DOHH2 (cell line): ENCODE measurements at regions not wholly inside any gene's neighbourhood (a gene's known extent, or its start where the extent isn't known, plus 50 kb on each side); places are given as distances from the start of the nearest gene placed in this dataset.

Experiments used
- H3F3A ChIP-seq: fragments of 200-600 bp; sonication (generic), shearing (Covaris generic); 2 replicates; pipeline ENCODE4 v1.6.0; 2016; ENCODE audit warnings: antibody characterized with exemption, mild to moderate bottlenecking; ENCODE audit not compliant: control insufficient read depth, insufficient read depth
- H3K27ac ChIP-seq: fragments of 200-600 bp; sonication (generic); 2 replicates; pipeline ENCODE4 v1.5.1; 2014; ENCODE audit warnings: low read depth, mild to moderate bottlenecking, low read length, moderate library complexity
- H3K27me3 ChIP-seq: fragments of 200-600 bp; sonication (generic); 2 replicates; pipeline ENCODE4 v1.6.1; 2014; ENCODE audit warnings: mild to moderate bottlenecking, low read length, mixed read lengths; ENCODE audit not compliant: control insufficient read depth
- H3K36me3 ChIP-seq: fragments of 200-600 bp; sonication (generic); 2 replicates; pipeline ENCODE4 v1.6.1; 2014; ENCODE audit warnings: mild to moderate bottlenecking, low read length, moderate library complexity, mixed read lengths; ENCODE audit not compliant: control insufficient read depth
- H3K4me1 ChIP-seq: fragments of 200-600 bp; sonication (generic); 2 replicates; pipeline ENCODE4 v1.6.1; 2014; ENCODE audit warnings: mild to moderate bottlenecking, low read length, mixed read lengths; ENCODE audit not compliant: control insufficient read depth
- H3K4me2 ChIP-seq: fragments of 200-600 bp; sonication (generic); 2 replicates; pipeline ENCODE4 v1.6.0; 2014; ENCODE audit warnings: mild to moderate bottlenecking, low read length, moderate library complexity
- H3K4me3 ChIP-seq: fragments of 200-600 bp; sonication (generic); 2 replicates; pipeline ENCODE4 v1.5.1; 2014; ENCODE audit warnings: mild to moderate bottlenecking, low read length, mixed read lengths
- H3K79me2 ChIP-seq: fragments of 200-600 bp; sonication (generic); 2 replicates; pipeline ENCODE4 v1.6.1; 2014; ENCODE audit warnings: mild to moderate bottlenecking, low read length, mixed read lengths; ENCODE audit not compliant: control insufficient read depth
- H3K9me2 ChIP-seq: fragments of 200-600 bp; sonication (generic); replicated peaks from 2 replicates; pipeline ENCODE4 v1.6.1; 2014; ENCODE audit warnings: mild to moderate bottlenecking, low read length, mixed read lengths; ENCODE audit not compliant: control insufficient read depth
- H3K9me3 ChIP-seq: fragments of 200-600 bp; sonication (generic); 2 replicates; pipeline ENCODE4 v1.6.1; 2014; ENCODE audit warnings: antibody characterized with exemption, low read length, mixed read lengths; ENCODE audit not compliant: control insufficient read depth, insufficient read depth
- H4K20me1 ChIP-seq: fragments of 200-600 bp; sonication (generic); 2 replicates; pipeline ENCODE4 v1.6.0; 2014; ENCODE audit warnings: low read depth, mild to moderate bottlenecking, antibody characterized with exemption, low read length, moderate library complexity; ENCODE audit not compliant: control insufficient read depth, insufficient read depth
- EZH2phosphoT487 ChIP-seq: fragments of 200-600 bp; sonication (generic); IDR thresholded peaks from 2 replicates; pipeline ENCODE4 v1.6.1; 2017; ENCODE audit warnings: borderline replicate concordance, mild to moderate bottlenecking, antibody characterized with exemption, low read length, moderate library complexity, mixed read lengths
- TF ChIP-seq, protein P1 (sequence below): fragments of 200-600 bp; sonication (generic); IDR thresholded peaks from one replicate; pipeline ENCODE4 v1.5.1; 2014; ENCODE audit warnings: antibody characterized with exemption, mild to moderate bottlenecking, low read depth, low read length; ENCODE audit not compliant: poor library complexity, severe bottlenecking

DNA sequence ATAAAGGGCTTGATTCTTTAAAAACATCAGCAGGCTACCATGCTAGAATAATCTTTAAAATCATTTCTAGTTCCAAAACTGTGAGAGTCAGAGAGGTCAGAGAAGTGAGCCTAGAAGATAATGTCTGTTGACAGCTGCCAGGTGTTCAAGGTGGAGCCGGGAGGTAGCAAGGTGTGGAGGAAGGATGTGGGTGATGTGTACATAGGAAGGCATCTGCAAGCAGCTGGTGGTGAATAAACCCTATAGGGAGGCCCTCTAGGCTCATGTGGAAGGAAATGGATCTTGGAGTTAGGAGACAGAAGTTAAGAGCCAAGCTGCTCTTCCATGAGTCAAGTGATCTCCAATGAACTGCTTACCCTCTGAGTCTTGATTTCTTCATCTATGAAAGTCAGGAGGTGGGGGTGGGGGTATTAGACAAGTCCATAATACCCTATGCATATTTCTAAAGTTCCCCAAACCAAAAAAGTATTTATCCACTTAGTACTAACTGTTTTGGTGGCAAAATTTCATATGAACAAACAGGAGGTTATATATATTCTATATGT is 266.3 kb downstream of the RHOU start:
- TF ChIP-seq EZH2phosphoT487: no peak
- TF ChIP-seq, protein P1, sequence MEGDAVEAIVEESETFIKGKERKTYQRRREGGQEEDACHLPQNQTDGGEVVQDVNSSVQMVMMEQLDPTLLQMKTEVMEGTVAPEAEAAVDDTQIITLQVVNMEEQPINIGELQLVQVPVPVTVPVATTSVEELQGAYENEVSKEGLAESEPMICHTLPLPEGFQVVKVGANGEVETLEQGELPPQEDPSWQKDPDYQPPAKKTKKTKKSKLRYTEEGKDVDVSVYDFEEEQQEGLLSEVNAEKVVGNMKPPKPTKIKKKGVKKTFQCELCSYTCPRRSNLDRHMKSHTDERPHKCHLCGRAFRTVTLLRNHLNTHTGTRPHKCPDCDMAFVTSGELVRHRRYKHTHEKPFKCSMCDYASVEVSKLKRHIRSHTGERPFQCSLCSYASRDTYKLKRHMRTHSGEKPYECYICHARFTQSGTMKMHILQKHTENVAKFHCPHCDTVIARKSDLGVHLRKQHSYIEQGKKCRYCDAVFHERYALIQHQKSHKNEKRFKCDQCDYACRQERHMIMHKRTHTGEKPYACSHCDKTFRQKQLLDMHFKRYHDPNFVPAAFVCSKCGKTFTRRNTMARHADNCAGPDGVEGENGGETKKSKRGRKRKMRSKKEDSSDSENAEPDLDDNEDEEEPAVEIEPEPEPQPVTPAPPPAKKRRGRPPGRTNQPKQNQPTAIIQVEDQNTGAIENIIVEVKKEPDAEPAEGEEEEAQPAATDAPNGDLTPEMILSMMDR: no peak
- H3K36me3 ChIP-seq: no peaks in the 10 kb centered on the region
- H3K79me2 ChIP-seq: no peaks in the 10 kb centered on the region
- no peaks in the 10 kb centered on the region for H3F3A ChIP-seq
- 0 out of 2 replicates have a peak, but pooled peaks cover 3% of the 10 kb centered on the region for H3K27me3 ChIP-seq
- H3K9me2 ChIP-seq: no peaks in the 10 kb centered on the region
- no peak overlapping the region for H3K4me3 ChIP-seq
- no peaks in the 10 kb centered on the region for H3K9me3 ChIP-seq
- H4K20me1 ChIP-seq: no peaks in the 10 kb centered on the region
- H3K4me2 ChIP-seq: no peak overlapping the region
- H3K27ac ChIP-seq: no peak overlapping the region
- no peaks in the 10 kb centered on the region for H3K4me1 ChIP-seq

DNA sequence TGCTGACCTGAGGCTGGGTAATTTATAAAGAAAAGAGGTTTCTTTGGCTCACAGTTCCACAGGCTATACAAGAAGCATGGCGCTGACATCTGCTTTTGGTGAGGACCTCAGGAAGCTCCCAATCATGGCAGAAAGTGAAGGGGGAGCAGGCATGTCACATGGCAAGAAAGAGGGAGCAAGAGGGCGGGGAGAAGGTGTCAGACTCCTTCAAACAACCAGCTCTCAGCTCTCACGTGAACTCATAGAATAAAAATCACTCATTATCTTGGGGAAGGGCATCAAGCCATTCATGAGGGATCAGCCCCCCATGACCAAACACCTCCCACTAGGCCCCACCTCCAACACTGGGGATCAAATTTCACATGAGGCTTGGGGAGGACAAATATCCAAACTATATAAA is 266.8 kb downstream of the RHOU start:
- no peak overlapping the region for H3K4me3 ChIP-seq
- H3K4me2 ChIP-seq: no peak overlapping the region
- H3F3A ChIP-seq: no peaks in the 10 kb centered on the region
- no peaks in the 10 kb centered on the region for H3K79me2 ChIP-seq
- H3K9me3 ChIP-seq: no peaks in the 10 kb centered on the region
- no peaks in the 10 kb centered on the region for H3K36me3 ChIP-seq
- no peaks in the 10 kb centered on the region for H3K4me1 ChIP-seq
- no peaks in the 10 kb centered on the region for H3K9me2 ChIP-seq
- no peak overlapping the region for H3K27ac ChIP-seq
- 0 out of 2 replicates have a peak, but pooled peaks cover 3% of the 10 kb centered on the region for H3K27me3 ChIP-seq
- TF ChIP-seq, protein P1: no peak
- no peak for TF ChIP-seq EZH2phosphoT487
- H4K20me1 ChIP-seq: no peaks in the 10 kb centered on the region

DNA sequence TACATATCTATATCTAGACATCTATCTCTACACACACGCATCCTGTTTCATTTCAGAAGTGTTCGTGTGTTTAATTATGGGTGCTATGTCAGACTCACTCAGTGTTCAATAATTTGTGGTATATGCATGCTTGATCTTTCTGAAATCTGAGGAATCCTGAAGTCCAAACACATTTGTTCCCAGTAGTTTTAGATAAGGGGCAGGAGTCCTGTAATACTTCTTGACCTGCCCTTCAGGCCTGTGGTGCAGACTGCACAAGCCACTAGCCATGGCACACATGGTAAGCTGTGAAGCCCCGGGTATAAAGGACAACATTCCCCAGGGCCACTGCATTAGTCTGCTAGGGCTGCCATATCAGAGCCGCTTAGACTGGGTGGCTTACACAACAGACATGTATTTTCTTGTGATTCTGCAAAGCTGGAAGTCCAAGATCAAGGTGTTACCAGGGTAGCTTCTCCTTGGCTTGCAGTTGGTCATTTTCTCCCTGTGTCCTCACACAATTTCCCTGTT is 267.2 kb downstream of the RHOU start:
- H3K27ac ChIP-seq: no peak overlapping the region
- 0 out of 2 replicates have a peak, but pooled peaks cover 3% of the 10 kb centered on the region for H3K27me3 ChIP-seq
- H3K9me2 ChIP-seq: no peaks in the 10 kb centered on the region
- H3K9me3 ChIP-seq: no peaks in the 10 kb centered on the region
- H4K20me1 ChIP-seq: no peaks in the 10 kb centered on the region
- no peaks in the 10 kb centered on the region for H3K79me2 ChIP-seq
- no peaks in the 10 kb centered on the region for H3K36me3 ChIP-seq
- no peaks in the 10 kb centered on the region for H3K4me1 ChIP-seq
- H3F3A ChIP-seq: no peaks in the 10 kb centered on the region
- no peak overlapping the region for H3K4me2 ChIP-seq
- no peak overlapping the region for H3K4me3 ChIP-seq
- TF ChIP-seq, protein P1: no peak
- TF ChIP-seq EZH2phosphoT487: no peak
